ENCODE measurements at regions not wholly inside any gene's neighbourhood (a gene's known extent, or its start where the extent isn't known, plus 50 kb on each side); places are given as distances from the start of the nearest gene placed in this dataset.

DNA sequence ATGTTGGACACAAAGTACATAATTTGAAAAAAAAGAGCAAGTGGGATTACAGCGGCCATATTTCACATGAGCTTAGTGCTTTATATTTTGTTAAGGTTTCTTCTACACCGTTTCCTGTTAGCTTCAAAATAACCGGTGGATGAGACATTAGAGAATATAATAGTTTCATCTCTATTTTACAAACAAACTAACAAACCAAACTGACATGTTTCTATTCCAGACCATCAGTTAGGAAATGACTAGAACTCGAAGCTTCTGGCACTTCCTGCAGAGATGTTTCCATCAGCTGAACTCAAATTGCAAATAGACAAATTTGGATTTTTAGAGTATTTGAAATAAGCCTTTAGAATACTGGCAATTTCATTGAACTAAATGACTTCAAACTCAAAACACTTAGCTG lies 86.5 kb downstream of the MTRR start:
- no peak for DNase-seq

DNA sequence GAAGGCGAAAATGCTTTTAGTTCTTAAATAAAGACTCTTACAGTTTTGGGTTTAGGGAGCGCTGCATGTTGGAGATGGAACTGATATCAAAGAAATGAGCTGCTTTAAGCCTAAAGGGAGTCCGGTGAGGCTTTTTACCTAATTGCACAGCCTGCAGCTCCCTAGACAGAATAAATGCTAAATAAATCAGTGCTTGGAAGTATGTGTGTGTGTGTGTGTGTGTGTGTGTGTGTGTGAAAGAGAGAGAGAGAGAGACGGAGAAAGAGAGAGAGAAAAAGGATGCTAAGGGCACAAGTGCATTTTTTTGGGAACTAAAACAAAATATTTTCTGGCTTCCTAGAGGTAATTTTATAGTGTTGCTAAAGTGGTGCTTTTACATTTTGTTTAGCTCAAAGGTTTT lies 88.4 kb downstream of the MTRR start:
- no peak for DNase-seq

DNA sequence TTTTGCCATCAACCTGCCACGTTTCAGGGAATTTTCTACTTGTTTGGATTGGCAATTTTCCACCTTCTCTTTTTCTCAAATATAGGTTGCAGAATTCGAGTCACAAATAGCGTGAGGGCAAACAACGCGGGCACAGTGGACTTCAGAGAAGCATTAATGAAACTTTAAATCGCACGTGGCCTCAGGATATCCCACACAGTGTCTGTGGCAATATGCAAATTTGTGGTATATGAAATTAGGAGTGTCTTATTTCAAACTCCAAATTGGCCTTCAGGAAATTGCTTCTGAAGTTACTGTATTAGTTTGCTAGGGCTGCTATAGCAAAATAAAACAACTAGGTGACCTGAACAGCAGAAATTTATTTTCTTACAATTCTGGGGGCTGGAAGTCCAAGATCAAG lies 91.2 kb downstream of the MTRR start:
- DNase-seq = no peak

DNA sequence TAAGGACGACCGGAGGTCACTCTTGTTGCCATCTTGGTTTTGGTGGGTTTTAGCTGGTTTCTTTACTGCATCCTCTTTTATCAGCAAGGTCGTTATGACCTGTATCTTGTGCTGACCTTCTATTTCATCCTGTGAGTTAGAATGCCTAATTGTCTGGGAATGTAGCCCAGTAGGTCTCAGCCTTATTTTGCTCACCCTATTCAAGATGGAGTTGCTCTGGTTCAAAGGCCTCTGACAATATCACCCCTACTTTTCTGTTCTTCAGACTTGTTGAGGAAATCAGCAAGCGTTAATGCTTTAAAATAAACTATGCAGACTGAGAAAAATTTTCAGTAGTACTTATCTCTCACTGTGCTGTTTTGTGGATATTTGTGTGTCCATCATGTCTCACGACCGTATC lies 92.6 kb downstream of the MTRR start:
- DNase-seq = no peak

DNA sequence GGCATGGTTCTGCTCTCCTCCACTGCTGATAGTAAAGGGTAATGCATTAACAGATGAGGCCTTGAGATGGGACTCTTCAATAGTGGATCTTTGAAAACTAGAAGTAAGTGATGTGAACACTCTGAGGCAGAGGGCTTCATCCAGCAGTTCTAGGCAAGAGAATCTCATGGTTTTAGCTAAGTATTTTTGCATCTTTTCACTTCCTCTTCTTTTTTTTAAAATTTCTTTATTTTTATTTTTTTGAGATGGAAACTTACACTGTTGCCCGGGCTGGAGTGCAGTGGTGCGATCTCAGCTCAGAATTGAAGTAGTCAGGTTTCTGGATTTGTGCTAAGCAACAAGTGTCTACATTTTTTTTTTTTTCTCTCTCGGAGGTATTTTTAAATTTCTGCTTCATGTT lies 101.9 kb downstream of the MTRR start:
- DNase-seq = no peak

DNA sequence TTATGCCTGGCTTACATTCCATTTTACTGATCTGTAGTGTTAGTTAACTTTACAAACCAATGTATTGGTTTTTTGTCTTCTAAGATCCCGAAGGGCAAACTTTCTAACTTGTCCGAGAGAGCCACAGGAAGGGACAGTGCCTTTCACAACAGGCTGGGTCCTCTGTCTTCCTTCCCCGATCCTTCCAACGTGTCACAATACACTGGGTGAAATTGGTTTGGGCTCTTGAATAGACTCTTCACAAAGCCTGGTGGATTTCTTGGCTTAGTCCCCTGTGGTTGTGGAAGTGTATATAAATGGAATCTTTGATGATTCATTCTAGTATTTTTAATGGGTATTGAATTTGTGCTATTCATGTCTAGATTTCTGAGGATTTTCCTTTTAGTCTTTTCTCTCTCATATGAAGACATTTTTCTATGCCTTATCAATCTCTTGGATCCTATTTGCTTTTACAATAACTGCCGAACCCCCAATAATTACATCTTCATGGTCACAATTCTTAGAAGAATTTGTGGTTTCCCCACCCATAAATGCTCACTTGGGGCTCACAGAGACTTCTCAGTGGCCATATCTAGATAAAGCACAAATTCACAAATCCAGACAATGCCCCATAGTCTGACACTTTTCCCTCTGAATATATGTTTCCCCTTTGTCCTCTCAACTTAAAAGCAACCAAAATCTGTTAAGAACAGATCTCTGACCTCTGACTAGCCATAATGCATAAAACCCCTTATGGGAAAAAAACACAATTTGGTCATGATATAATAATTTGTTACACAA lies 107.7 kb downstream of the MTRR start:
- no peak for DNase-seq

DNA sequence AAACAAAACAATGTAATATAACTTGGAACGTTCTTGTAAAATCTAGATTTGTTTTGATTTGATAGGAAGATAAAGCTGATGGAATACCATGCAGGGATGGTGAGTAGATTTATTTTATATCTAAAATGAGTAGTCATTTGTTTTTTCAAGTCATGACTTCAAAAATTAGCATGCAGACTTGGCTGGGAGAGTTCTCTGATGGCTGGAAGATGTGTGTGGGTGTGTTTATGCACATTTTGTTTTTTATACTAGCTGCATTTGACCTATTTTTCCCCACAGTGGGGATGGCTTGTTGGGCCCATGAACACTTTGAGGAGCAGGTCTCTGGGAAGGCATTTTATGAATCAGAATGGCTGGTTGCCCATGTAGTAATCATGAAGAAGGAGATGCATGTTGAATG lies 109.2 kb downstream of the MTRR start:
- no peak for DNase-seq

DNA sequence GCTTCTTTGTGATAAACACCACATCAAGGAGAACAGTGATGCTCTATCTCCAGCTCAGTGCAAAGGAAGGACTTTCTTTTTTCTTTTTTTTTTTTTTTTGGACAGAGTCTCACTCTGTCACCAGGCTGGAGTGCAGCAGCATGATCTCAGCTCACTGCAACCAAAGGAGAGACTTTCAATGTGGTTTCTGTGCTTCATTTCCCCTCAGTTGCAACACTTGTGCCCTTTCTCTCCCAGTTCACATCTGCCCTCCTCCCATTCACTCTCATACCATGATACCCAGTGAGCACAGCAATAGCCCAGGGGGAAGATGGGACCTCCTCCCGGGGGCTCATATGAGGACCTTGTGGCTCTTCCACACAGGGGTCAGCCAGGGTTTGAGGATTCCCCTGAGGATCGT lies 110.0 kb downstream of the MTRR start:
- no peak for DNase-seq

DNA sequence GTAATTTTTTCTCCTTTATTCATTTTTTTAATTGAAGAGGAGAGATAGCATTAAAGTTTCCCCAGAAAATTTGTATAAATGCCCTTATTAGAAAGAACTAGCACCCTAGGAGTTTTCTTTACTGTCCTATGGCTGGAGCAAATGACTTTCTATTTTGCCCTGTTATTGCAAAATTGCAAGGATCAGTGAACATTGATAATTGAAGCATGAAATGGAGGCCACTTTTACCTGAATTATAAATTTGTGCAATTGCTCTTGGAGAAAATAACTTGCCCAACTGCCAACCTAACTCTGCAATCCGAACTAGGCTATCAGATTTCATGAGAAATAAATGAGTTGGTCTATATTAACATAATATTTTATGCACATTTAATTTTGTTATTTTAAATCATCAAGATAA lies 111.9 kb downstream of the MTRR start:
- DNase-seq = no peak

DNA sequence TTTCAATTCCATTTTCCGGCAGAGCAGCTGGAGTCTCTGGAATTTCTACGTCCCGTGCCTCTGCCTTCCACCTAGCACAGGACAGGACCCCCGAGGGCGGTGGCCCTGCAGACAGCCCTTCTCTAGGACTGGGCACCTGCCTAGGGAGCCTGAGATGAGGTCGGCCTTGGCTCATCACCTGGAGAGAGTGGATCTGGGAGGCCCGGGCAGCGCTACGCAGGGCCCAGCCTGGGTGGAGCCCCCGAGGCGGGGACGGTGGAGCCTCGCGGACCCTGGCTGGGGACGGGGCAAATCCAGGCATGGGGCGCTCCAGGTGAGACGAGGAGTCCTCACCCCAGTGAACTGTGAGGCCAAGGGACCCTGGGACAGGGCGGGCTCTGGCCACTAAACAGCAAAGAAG lies 114.5 kb downstream of the MTRR start:
- no peak for DNase-seq

DNA sequence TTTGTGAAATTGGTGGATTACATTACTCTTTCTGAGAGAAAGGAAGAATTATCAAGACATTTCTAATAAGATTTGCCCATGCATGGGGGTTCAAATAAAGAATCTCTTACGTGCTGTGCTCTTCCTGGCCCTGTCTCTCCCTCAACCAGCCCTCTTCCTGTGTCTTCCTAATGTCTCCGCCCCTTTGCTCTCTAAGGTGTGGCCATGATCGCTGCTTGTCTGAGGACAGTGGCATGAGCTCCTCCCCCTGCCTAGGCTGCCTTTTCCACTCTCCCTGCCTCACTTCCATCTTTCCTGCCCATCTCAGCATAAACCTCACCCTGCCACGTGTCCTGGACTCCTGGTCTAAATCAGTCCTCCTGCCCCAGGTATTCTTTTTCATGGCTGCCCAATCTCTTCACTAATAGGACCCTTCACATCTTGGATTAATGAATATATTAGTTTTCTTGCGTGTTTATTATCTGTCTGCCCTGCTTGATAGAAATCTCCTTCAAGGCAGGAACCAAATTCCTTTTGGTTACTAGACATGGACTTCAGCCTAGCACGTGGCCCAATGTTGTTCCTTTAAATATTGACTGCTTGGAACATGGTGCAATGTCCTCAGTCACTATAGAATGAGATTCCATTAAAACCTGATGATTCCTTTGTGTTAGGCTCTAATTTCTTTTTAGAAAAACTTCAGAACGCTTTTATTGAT lies 122.3 kb downstream of the MTRR start:
- no peak for DNase-seq

DNA sequence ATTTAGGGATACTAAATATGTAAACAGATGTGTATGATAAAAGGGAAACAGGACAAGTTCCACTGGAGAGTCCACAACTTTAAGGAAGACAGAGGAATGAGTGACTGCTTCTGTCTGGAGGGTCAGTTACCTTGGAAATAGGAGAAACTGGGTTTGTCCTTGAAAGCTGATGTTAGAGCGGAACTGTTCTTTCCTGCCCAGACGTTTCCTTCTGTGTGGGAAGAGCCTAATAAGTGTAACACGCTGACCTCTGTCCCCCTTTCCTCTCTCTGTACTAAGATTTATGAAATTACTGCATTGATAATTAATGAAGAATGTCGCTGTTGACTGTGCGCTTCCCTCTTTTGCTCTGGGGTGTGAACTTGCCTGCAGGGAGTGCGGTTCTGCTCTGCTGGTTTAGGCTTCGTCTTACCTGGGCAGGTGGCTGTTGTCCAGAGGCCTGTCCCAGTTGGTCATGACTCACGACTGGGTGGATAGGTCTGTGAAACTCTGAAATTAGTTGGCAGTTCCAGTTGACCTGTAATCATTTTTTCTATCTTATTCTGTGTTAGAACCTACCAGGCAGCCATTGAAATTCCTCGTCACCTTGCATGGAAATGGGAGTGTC lies 126.8 kb downstream of the MTRR start:
- no peak for DNase-seq

DNA sequence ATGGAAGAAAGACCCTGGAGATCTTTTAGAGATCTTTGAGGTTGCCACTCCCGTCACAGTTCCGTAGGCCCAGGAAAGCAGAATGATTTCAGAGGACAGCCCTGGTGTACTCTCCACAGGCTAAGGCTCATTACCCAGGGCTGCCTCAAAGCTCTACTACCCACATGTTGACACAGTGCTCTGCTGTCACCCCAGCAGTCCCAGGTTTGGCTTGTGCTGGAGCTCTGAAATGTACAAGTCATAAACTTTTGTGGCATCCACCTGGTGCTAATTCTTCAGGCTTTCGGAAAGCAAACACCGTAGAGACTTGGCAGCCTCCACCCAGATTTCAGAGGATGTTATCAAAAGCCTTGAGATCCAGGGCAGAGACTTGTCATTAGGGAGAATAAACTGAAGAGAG lies 136.5 kb downstream of the MTRR start:
- DNase-seq = no peak

DNA sequence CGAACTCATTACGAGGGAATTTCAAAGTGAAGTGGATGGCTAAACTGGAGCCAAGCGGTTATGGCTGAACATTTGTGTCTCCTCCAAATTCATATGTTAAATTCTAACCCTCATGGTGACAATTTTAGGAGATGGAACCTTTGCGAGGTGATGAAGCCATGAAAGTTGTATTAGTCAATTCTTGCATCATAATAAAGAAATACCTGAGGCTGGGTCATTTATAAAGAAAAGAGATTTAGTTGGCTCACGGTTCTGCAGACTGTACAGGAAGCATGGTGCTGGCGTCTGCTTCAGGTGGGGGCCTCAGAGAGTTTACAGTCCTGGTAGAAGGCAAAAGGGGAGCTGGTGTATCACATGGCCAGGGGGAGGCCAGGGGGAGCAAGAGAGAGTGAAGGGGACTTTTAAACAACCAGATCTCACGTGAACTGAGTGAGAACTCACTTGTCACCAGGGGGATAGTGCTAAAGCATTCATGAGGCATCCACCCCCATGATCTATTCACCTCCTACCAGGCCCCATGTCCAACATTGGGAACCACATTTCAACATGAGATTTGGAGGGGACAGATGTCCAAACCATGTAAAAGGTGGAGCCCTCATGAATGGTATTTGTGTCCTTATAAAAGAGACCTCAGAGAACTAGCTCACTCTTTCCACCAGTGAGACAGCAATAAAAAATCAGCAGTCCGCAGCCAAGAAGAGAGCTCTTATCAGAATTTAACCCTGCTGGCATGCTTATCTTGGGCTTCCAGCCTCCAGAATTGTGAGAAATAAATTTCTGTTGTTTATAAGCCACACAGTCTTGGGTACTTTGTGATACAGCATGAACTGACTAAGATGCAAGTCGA lies 143.4 kb downstream of the MTRR start:
- DNase-seq = peak; percentile 32

DNA sequence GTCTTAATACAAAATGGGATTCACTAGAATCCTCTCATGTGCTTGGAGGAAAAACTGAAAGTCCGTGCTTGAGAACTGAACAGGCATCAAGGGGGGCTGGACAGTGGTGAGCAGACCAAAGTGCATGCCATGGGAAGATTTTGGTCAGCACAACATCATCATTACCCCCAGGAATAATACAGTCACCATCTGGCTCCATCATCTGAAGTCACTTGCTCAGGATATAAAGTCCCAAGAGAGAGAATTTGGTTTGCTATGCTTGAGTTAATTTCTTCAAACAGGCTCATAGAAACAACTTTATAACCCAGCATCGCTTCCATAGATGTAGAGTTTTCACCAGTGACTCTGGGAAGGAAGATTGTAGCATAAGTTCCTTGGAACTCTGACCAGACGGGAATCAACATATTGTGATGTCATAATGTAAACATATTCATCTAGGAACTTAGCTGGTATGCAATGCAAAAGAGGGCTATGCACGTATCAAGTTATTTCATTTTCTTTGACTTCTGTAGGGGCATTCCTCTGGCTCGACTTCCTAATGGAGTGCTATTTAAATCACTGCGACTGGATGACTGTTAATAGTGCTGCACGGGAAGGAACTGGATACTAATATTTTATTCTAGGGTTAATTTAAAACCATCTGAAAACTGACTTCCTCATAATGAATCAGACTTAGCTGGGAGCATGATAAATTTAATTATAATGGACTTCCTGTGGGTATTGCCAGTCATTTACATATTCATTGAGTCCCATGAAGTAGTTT lies 145.2 kb downstream of the MTRR start:
- DNase-seq = no peak

DNA sequence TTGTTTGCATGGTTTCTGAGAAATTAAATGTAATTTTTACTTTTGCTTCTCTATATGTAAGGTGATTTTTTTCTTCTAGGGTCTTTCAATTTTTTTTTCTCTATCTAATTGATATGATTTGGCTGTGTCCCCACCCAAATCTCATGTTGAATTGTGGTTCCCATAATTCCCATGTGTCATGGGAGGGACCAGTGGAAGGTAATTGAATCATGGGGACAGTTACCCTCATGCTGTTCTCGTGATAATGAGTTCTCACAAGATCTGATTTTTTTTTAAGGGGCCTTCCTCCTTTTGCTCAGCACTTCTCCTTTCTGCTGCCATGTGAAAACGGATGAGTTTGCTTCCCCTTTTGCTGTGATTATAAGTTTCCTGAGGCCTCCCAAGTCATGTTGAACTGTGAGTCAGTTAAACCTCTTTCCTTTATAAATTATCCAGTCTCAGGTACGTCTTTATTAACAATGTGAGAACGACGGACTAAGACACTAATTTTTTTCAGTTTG lies 150.8 kb downstream of the MTRR start:
- DNase-seq = peak; percentile 62

DNA sequence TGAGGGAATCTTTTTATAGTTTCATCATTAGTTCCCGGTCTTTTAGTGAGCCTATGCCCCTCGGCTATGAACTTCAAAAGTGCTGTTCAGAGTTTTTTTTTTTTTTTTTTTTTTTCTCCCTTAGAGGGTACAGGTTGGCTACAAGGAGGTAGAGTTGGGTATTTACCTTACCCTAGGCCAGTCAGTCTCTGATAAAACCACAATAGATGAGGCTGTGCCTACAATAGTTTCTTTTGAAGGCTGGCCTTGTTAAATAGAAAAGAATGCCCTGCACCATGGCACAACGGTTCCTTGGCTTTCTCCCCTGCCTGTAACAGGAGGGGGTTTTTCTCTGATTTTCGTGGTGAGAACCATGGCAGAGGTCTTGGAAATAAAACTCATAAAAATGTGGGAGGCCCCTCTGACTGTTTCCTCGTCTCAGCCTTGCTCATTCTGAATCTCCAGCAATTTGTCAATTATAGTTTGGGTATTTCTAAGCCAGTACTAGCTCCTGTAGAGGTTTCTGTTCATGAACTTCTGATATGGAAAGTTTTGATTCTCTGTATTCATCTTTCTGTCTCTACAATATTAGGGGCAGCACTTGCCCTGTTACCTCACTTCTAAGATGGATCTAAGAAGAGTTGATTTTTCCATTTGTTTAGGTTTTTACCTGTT lies 152.0 kb downstream of the MTRR start:
- no peak for DNase-seq

DNA sequence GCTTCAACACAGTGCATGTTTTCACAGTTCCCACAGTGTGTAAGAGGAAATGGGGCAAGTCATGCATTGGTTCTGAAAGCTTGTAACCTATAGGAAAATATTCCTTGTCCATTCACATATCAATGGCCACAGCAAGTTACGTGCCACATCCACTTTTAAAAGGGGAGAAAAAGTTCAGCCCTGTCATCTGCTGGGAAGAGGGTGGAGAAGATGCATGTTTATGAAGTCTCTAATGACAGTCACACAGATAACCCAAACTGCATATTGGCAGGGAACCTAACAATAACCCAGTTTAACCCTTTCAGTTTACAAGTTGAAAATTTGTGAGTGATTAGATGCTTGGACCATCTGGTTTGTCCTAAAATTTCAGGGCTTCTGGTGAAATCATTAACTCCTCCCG lies 159.3 kb downstream of the MTRR start:
- no peak for DNase-seq

DNA sequence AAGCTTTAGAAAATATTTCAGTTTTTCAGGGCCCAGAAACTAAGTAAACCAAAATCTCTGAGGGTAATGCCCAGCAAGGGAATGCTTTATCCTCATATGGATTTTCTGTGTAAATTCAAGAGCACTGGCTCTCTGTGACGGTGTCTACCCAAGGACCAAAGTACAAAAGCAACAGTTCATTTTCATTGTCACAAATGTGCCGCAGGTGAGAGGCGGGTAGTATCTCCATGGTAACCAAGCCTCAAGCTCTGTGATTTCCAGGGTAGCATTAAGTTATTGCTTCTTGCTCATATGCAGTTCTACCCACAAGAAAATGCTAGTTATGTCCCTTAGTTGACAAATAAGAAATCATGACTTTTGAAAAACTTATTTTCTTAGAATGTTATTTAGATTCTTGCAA lies 164.3 kb downstream of the MTRR start:
- no peak for DNase-seq

DNA sequence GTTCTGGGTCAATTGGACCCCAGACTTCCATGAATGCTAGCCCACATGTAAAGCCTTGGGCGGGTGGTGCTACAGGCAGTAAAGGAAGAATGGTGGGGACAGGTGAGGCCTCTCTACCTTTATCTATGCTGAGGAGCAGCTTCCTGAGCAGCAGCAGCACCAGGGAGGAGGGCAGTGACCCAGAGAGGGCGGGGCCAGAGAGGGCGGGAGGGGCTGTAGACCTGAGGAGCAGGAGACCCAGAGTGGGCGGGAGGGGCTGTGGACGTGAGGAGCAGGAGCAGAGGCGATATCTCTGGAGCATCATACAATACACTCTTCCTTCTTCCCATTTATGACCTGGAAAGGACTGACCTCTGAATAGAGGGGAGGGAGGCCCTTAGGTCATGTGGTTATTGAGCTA lies 165.9 kb downstream of the MTRR start:
- no peak for DNase-seq

DNA sequence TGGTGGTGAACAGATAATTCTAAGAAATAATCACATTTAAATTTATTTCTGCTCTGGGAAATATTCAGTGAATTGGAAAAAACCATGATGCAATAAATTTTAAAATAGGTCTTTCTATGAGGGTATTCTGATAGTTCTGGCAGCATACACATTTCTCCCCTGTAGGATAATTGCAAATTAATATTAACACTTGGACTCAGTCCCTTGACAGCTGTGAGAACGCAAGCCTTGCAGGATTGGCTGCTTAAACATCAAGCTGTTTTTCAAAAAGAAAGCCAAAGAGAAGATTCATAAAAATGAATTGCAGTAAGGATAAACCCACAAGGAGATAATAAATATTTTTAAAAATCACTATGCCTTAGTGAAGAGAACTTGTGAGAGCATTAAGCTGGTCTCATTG lies 180.0 kb downstream of the MTRR start:
- no peak for DNase-seq

DNA sequence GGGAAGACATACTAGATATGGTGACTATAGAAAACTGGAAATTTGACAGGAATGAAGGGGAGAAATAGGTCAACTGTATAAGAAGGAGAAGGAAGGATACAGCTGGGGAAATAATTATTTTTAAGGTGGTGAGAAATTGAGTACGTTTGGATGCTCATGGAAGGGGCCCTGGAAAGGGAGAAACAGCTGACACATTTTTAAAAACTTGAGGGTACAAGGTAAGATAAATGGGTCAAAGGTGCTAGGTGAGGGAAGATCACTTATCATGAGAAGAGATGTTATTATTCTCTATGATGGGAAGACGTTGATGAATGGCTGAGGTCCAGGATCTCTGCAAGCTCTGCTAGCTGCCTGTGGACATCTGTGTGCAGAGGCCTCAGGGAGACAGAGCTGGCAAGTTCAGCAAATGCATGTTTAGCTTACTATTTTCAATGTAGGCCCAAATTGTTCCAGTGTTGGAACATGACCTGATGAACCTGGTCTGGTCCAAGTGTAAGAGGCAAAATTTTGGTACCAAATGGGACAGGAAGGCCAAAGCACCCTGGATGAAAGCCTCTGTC lies 181.7 kb downstream of the MTRR start:
- DNase-seq = no peak
